OCI-M2 (cell line): ENCODE measurements at regions not wholly inside any gene's neighbourhood (a gene's known extent, or its start where the extent isn't known, plus 50 kb on each side); places are given as distances from the start of the nearest gene placed in this dataset.
"Not testable (repeated sequence)": the region's sequence is repeated elsewhere in the genome, so short reads cannot be mapped to it uniquely, and the experiment has no call there.

Experiments
- DNase-seq: peaks from one replicate; lab custom pipeline; 2025; ENCODE audit not compliant: unreplicated experiment; lab: John Stamatoyannopoulos, UW

DNA sequence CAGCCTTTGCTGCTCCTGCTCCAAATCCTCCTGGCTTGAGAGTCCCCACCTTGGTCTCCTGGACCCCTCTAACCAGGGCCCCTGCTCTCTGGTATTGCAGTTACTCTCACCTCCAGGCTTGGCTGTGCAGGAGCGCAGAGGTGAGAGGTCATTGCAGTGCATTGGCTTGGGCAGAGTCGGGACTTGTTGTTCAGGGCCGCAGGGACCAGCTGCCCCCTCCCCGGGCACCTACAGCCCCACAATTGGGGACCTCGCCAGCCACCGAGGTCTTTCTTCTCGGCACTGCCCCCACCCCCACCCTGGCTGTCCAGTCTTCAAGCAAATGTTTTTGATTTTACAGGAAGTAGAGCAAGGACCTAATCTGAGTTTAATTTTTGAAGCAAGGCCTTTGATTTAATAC, 65.5 kb upstream of the FGF3 start:
- no peak for DNase-seq

DNA sequence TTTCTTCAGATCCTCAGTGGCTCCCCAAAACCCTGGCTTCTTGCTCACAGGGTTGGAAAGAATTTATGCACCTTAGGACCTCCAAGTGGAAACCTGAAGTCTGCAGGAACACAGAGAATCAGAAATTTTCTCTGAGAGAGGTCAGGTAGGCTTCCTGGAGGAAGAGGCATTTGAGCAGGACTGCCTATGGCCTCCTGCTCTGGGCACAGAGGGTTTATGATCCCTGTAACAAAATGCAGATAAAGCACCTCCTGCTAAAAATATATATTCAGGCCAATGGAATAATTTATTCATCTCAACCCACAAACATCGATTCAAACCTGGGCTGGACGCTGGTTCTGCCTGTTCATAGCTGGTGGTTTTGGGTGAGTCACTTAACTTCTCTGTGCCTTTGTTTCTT, 68.1 kb upstream of the FGF3 start:
- no peak for DNase-seq

DNA sequence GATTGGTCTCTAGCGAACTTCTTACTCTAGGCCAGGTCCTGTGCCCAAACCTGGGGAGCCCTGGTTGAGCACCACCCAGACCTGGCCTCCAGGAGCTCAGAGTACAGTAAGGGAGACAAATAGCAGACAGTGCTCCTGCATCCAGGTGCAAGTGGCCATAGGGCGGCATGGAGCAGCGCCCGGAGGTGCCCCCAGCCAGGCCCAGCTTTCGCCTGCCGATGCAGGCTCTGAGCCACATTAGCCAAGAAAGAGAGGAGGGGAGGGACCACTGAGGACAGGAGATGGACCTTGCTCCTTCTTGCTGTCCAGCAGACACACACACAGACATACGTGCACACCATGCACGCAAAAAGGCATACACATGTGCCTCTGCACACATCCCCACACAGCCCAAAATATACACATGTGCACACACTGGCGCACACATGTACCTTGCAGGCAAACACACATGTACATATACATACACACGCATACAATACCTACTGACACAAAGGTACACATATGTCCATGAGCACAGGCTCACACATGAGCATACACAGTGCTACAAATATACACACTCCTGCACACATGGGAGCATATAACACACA, 68.7 kb upstream of the FGF3 start:
- DNase-seq, result no peak

DNA sequence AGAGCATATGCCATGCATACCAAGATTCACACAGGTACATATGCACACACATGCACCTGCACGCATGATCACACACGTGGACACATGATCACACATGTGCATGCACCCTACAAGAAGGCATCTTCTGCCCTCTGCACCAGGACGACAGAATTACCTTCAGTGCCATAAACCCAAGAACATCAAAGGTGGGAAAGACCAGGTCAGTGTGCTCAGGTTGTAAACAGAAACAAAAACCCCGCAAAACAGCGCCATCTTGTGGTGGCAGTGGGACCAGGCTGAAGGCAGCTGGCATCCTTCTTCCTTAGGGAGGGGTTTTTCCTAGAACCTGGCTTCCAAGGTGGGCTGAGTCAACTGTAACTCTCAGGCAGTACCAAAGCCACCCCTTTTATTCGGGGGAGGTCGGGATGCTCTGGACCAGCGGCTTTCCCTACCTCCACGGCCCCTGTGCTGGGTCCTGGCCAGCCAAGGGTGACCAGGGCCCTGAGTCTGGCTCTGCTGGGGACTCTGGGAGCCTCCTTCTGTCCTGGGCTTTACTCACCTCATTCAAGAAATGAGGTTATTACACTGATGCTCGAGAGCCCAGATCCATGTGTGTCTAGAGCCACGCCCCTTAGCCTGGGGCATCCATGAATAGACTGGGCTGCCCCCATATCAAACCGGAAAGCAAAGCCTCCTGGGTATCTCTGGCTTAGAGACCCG, 69.4 kb upstream of the FGF3 start:
- no peak for DNase-seq

DNA sequence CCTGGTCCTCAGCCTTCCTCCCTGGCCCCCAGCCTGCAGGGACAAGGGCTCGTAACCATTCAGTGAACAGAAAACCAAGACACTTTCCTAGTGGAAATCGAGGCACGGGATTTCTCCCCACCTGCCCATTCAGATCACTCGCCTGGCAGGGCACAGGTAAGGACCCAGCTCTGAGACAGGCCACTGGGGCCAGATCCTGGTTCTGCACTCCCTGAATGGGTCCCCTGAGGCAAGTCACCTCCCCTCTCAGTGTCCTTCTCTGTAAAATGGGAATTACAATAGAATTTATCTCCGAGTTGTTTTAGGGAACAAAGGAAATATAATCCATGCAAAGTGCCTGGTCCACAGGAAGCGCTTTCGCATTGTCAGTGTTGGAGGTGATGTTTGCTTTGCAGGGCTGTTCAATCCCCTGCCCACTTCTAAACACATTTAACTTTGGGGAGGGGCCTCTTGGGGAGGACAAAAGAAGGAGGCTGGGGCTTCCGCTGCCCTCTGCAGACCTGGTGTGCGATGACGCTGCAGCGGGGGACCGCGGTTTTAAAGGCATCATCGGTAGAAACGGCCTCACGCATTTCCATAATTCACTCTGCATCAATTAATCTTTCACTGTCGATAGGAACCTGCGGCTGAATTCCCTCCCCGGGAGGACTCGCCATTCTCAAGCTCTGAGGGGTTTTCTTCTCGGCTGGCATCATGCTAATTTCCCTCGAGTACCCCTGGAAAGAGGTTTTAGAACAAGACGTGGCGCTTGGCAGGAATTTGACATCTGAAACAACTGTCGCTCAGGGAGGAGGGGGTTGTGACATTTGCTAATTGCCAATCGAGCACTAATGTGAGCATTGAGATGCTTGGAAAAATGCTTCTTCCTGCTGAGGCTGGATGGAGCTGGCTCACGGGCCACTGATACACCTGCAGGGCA, 70.4 kb upstream of the FGF3 start:
- DNase-seq, result no peak

DNA sequence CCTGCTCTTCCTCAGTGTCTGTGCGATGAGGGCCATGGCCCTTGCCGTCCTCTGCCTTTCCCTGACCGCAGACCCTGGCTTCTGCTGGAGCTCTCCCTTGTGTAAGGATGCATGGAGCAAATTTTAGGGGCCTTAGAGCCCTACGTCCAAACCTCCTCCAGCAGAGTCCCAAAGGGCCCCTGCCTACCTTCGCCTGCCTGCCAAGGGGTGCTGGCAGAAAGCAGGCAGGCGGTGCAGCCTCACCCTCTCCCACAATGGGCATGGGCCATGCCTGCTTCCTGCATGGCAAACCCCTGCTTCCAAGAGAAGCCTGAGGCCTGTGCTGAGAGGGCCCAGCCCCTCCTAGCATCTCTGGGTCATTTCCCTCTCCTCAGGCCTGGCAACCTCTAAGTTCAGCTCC, 71.3 kb upstream of the FGF3 start:
- DNase-seq, result no peak

DNA sequence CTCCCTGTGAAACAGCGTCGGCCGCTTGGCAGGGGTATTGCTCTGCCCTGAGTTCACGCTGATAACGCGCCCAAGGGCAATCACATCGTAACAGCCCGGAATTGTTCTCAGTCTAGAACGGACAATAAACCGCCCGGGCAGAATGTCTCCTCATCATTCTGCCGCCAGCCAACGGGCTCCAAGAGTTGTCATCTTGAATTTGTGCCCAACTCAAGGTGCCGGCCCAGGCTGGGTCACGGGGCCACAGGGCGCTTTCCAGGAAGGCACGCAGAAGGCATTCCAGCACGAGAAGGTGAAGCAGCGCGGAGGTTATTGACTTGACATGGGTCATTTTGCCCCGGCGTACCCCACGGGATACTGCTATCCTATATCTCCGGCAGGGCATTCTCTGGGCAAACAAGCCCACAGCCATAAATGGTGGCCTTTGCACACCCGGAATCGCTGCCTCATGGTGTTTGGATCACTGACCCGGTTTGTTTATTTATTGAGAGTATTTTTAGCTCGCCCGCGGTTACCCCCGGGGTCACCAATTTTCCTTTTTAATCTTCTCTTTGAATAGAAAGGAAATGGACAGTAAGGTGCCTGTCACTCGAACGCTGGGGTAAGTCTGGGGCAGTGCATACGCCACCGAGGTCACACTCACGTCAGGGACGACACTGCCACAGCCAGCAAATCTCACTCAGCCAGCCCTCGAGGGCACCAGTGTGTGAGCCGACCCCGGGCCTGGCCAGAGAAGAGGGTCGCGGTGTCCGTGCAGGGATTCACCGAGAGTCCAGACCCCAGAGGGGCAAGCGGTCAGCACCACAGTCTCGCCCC, 72.4 kb upstream of the FGF3 start:
- DNase-seq, result no peak

DNA sequence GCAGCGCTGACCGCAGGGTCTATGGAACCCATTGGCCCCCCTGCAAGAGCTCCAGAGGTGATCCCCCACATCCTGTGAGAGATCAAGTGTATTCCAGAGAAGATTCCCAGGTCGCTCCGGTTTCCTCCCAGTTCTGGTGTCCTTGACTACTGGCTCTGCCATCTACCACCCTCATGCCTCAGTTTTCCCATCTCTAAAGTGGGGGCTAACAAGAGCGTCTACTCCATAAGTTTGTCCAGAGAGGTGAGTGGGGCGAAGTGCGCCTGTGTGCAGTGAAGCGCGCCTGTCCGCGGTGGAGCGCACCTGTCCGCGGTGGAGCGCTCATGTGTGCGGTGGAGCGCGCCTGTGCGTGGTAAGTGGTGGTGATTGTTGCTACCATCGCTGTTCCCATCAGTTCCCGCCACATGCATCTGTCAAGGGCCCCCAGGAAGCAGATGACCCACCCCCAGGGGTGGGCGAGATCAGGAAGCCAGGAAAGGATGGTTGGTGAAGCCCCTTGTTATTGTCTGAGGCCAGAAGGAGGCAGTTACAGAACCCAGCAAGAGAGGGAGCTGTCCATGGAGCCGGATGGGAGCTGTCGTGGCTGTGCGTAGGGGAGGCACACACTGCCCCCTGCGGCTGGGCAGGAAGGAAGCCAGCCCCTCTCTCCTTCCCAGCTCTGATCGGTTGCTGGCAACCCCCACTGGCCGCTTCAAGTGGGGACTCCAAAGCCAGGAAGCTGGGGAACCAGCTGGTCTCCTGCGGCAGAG, 73.2 kb upstream of the FGF3 start:
- no peak for DNase-seq

DNA sequence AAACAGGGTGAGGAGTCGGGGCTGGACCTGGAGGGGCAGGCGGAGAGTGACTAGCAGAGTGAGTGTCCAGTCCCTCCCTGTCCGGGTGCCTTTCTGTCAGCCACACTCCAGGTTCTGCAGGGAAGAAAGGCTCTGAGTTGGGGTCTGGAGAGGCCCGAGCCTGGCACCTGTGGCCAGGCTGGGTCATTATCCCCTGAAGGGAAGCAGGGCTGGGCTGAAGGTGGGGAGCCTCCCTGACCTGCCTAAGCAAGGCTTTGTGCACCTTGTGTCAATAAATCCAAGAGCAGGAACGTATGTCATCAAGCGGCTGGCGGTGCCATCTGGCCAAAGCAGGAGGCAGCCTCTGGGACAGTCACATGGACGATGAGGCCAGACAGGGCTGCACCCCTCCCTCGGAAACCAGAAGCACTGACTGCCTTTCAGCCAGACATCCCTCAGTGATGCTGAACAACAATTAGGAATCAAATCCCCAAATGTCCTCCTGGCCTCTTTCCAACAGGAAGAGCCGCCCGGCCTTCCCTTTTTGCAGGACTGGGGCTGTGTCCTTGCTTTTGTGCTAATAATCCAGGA, 73.9 kb upstream of the FGF3 start:
- no peak for DNase-seq

DNA sequence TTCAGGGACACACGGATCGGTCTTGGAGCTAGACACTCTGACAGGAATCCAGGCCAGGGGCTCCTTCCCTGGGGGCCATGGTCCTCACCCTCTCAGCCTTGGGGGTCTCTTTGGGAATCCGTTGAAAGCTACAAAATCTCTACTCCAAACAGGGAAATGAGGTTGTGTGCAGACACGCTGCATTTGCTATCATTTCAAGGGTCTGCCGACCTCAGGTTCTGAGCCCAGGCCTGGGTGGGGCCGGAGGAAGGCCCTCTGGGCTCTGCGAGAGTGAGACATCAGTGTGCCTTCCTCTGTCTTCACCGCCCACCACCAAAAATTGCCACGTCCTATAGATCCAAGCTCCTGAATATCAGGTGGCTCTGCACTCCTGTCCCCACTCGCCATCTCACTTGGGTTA, 74.4 kb upstream of the FGF3 start:
- no peak for DNase-seq

DNA sequence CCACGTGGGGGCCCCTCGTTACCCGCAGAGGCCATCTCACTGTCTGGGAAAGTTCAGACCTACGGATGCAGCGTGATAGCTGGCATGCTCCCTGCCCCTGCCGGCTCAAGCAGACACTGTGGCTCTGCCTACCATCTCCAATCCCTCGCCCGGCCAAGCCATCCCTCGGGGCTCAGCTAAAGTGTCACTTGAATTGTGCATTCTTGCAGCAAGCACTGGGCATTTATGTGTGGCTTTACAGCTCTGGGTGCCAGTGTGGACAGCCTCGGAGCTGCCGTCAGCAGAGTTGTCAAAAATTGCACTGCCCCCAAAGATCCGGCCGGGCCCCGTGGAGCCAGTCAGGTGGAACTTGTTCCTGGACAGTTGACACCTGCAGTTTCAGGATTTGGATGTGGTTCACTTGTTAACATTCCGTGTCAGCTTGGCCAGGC, 75.0 kb upstream of the FGF3 start:
- no peak for DNase-seq

DNA sequence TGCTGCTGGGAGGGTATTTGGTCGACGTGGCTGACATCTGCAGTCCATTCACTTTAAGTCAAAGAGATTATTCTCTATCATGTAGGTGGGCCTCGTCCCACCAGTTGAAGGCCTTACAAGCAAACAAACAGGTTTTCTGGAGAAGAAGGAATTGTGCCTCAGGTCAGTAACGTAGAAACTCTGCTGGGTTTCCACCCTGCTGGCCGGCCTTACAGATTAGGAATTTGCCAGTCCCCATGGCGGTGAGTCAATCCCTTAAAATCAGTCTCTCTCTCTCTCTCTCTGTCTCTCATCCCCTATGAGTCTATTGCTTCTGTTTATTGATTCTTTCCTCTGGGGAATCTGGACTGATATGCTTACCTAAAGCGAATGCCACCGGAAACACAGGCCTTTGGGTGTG, 75.4 kb upstream of the FGF3 start:
- DNase-seq, result no peak

DNA sequence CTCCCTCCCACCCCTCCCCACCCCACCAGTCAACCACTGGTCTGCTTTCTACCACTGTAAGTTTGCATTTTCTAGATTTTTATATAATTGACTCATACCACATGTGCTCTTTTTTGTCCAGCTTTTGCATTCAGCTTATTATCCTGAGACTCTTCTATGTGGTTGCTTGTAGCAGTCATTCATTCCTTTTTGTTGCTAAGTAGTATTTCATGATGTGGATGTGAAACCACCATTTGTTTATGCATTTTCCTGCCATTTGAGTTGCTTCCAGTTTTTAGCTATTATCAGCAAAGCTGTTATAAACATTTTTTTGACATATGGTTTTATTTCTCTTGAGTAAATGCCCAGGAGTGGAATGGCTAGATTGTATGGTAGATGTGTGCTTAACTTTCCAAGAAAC, 77.0 kb upstream of the FGF3 start:
- DNase-seq, result no peak

DNA sequence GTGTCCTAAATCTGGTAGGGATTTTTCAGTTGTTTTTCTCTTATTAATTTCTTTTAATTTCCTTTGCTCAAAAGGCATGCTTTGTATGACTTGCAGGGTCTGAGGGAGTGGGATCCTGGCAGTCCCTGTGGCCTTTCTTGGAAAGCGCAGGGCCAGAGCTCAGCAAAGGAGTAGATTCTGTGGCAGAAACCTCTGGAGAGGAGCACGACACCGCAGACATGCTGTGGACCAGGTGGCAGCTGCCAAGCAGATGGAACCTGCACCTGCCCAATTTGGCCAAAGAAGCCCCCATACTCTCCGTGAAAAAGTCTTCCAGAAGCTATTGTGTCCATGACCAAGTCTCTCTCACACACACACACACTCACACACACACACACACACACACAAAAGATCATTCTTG, 78.9 kb upstream of the FGF3 start:
- no peak for DNase-seq

DNA sequence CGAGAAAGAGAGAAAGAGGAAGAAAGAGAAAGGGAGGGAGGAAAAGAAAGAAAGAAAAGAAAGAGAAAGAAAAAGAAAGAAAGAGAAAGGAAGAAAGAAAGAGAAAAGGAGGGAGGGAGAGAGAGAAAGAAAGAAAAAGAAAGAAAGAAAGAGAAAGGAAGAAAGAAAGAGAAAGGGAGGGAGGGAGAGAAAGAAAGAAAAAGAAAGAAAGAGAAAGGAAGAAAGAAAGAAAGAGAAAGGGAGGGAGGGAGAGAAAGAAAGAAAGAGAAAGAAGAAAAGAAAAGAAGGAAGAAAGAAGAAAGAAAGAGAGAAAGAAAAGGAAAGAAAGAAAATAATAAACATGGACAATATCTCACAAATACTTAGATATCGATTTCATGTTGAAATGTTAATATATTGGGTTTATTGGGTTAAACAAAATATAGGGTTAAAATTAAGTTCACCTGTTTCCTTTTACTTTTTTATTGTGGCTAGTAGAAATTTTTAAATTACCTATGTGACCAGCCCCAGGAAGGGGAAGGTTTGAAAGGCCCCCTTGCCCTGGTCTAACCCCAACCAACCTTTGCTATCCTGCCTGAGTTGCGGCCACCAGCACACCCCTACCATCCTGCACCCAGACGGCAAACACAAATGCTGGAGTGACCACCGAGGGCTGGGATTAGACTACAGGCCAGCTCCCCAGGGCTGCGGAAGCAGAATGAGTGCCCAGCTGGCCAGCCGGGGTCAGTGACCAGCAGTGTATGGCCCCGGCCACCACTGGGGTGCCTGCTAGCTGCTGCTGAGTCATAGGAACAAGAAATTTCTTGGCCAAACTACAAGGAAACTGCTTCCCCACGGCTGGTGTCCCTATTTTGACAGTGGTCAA, 81.0 kb upstream of the FGF3 start:
- DNase-seq, result no peak

DNA sequence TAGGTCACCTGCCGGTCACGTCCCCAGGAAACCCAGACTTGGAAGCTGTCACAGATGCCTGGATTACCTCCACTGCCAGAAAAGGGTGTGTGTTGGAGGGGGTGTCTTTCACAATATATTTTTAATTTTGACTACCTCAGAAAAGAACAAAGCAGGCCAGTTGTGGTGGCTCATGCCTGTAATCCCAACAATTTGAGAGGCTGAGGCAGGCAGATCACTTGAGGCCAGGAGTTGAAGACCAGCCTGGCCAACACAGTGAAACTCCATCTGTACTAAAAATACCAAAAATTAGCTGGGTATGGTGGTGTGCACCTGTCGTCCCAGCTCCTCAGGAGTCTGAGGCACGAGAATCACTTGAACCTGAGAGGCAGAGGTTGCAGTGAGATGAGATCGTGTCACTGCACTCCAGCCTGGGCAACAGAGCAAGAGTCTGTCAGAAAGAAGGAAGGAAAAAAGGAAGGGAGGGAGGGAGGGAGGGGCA, 81.6 kb upstream of the FGF3 start:
- not testable (repeated sequence) for DNase-seq

DNA sequence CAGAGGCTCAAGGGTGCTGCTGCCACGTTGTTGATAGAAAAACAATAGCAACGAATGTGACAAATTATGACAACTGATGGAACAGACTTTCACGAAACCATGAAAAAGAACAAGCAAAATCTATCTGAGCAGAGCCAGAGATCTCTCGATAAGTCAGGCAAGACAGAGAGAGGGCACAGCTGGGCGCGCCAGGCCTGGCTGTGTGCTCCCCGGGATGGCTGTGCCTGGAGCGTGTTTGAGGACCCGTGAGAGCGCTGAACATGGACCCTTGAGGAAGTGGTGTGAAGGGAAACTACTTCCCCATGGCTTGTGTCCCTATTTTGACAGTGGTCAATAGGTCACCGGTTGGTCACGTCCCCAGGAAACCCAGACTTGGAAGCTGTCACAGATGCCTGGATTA, 83.1 kb upstream of the FGF3 start:
- DNase-seq, result no peak

DNA sequence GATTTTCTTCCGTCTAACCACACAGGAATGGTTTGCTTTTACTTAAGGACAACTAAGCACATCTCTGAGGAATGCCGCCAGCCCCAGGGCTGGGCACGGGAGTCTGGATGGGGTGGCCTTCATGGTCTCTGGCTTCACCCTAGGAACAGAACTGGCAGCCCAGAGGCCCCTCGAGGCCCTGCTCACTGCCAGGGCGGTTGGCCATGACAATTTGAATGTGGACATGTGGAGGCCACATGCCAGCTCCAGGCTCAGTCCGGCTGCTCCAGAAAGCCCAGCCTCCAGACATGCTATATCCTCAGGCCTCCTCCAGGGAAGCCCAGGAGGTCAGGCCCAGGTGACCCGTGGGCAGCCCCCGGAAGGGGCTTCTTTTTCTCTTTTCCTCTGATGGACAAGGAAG, 84.0 kb upstream of the FGF3 start:
- DNase-seq, result no peak
